HepG2 (cell line): ENCODE measurements at regions not wholly inside any gene's neighbourhood (a gene's known extent, or its start where the extent isn't known, plus 50 kb on each side); places are given as distances from the start of the nearest gene placed in this dataset.

Experiments used
- AFF4 ChIP-seq: sonication (generic); formaldehyde crosslinking; IDR thresholded peaks from 2 replicates; pipeline ENCODE4 v1.4.0; 2020; ENCODE audit warnings: missing genetic modification reagents
- ARNT2 ChIP-seq: sonication (generic); formaldehyde crosslinking; IDR thresholded peaks from 2 replicates; pipeline ENCODE4 v1.8.0; 2022; ENCODE audit warnings: mild to moderate bottlenecking, low read depth, missing genetic modification reagents, moderate library complexity
- BCL6 ChIP-seq: IDR thresholded peaks from 2 replicates; pipeline ENCODE4 v1.6.1; 2016; ENCODE audit warnings: missing genetic modification reagents, missing compliant biosample characterization
- CBX5 ChIP-seq: sonication (generic); formaldehyde crosslinking; IDR thresholded peaks from 2 replicates; pipeline ENCODE4 v1.4.0; 2020; ENCODE audit warnings: missing genetic modification reagents, borderline replicate concordance
- ELF1 ChIP-seq: sonication (generic); formaldehyde crosslinking; IDR thresholded peaks from 2 replicates; pipeline ENCODE4 v1.4.0; 2020; ENCODE audit warnings: missing genetic modification reagents
- ESRRA ChIP-seq: sonication (generic); formaldehyde crosslinking; IDR thresholded peaks from 2 replicates; pipeline ENCODE4 v1.5.1; 2020; ENCODE audit warnings: mild to moderate bottlenecking, low read depth, missing genetic modification reagents
- FOXM1 ChIP-seq: sonication (generic); formaldehyde crosslinking; IDR thresholded peaks from 2 replicates; pipeline ENCODE4 v1.5.0; 2020; ENCODE audit warnings: missing genetic modification reagents
- HOXA3 ChIP-seq: sonication (generic); formaldehyde crosslinking; IDR thresholded peaks from 2 replicates; pipeline ENCODE4 v1.5.0; 2020; ENCODE audit warnings: missing genetic modification reagents
- KLF6 ChIP-seq: IDR thresholded peaks from 2 replicates; pipeline ENCODE4 v1.8.0; 2016; ENCODE audit warnings: missing biosample characterization, missing genetic modification reagents
- NCOA1 ChIP-seq: sonication (generic); formaldehyde crosslinking; IDR thresholded peaks from 2 replicates; pipeline ENCODE4 v1.9.0; 2021; ENCODE audit warnings: missing genetic modification reagents
- SKIL ChIP-seq: sonication (generic); formaldehyde crosslinking; IDR thresholded peaks from 2 replicates; pipeline ENCODE4 v1.8.0; 2022; ENCODE audit warnings: missing genetic modification reagents, mild to moderate bottlenecking, moderate library complexity, borderline replicate concordance
- TARDBP ChIP-seq: sonication (generic); formaldehyde crosslinking; IDR thresholded peaks from 2 replicates; pipeline ENCODE4 v1.8.0; 2022; ENCODE audit warnings: mild to moderate bottlenecking, missing genetic modification reagents
- XBP1 ChIP-seq: sonication (generic); formaldehyde crosslinking; IDR thresholded peaks from 2 replicates; pipeline ENCODE4 v1.5.0; 2020; ENCODE audit warnings: missing genetic modification reagents
- ZBTB43 ChIP-seq: sonication (generic); formaldehyde crosslinking; conservative IDR thresholded peaks from 2 replicates; pipeline ENCODE4 v1.4.0; 2020; ENCODE audit warnings: missing genetic modification reagents
- ZNF335 ChIP-seq: sonication (generic); formaldehyde crosslinking; IDR thresholded peaks from 2 replicates; pipeline ENCODE4 v1.4.0; 2020; ENCODE audit warnings: missing genetic modification reagents
- ZNF354B ChIP-seq: sonication (generic); formaldehyde crosslinking; IDR thresholded peaks from 2 replicates; pipeline ENCODE4 v1.8.0; 2022; ENCODE audit warnings: mild to moderate bottlenecking, missing genetic modification reagents
- ZNF513 ChIP-seq: sonication (generic); formaldehyde crosslinking; conservative IDR thresholded peaks from 2 replicates; pipeline ENCODE4 v1.5.0; 2020; ENCODE audit warnings: missing genetic modification reagents
- ZNF567 ChIP-seq: sonication (generic); formaldehyde crosslinking; IDR thresholded peaks from 2 replicates; pipeline ENCODE4 v1.8.1; 2023; ENCODE audit warnings: mild to moderate bottlenecking, missing genetic modification reagents, borderline replicate concordance
- ZNF747 ChIP-seq: sonication (generic); formaldehyde crosslinking; IDR thresholded peaks from 2 replicates; pipeline ENCODE4 v1.8.1; 2023; ENCODE audit warnings: missing genetic modification reagents, mild to moderate bottlenecking, borderline replicate concordance
- ZSCAN21 ChIP-seq: sonication (generic); formaldehyde crosslinking; IDR thresholded peaks from 2 replicates; pipeline ENCODE4 v1.8.0; 2022; ENCODE audit warnings: mild to moderate bottlenecking, missing genetic modification reagents, moderate library complexity, borderline replicate concordance

- TF ChIP-seq ZNF354B (CRISPR knock-in tag) (no peak), TARDBP (CRISPR knock-in tag) (peak; percentile 32; the same call in 1 of the 2 replicates), ARNT2 (peak; percentile 37; the same call in 1 of the 2 replicates), ZSCAN21 (CRISPR knock-in tag) (no peak), SKIL (CRISPR knock-in tag) (peak; percentile 70; the same call in 1 of the 2 replicates), ESRRA (CRISPR knock-in tag) (peak; percentile 75; the same call in 1 of the 2 replicates), CBX5 (peak; percentile 17; the same call in 1 of the 2 replicates), ZNF567 (CRISPR knock-in tag) (no peak), ZBTB43 (CRISPR knock-in tag) (no peak; the same call in 1 of the 2 replicates), NCOA1 (CRISPR knock-in tag) (no peak), BCL6 (CRISPR knock-in tag) (peak; percentile 95), XBP1 (CRISPR knock-in tag) (no peak), HOXA3 (CRISPR knock-in tag) (no peak; the same call in 1 of the 2 replicates), AFF4 (no peak), ZNF335 (CRISPR knock-in tag) (no peak), FOXM1 (CRISPR knock-in tag) (no peak), ZNF513 (CRISPR knock-in tag) (no peak), ELF1 (CRISPR knock-in tag) (peak; percentile 39; the same call in 1 of the 2 replicates), ZNF747 (CRISPR knock-in tag) (peak; percentile 61; the same call in 1 of the 2 replicates), KLF6 (CRISPR knock-in tag) (0 out of 2 replicates have a peak, but pooled peaks have one; percentile 52)
These were observed 127.3 kb downstream of the SIK1 start (continued) for GRCh38 chr21:43299441-43300277.
